Urothelium cell line (cell line): ENCODE measurements at regions not wholly inside any gene's neighbourhood (a gene's known extent, or its start where the extent isn't known, plus 50 kb on each side); places are given as distances from the start of the nearest gene placed in this dataset.

ENCODE experiments used
- DNase-seq: peaks from one replicate; pipeline ENCODE4 v3.0.0; 2011; ENCODE audit warnings: low spot score, mixed read lengths
- FAIRE-seq: peaks from 2 replicates; lab custom pipeline; 2011; peaks lifted over from hg19 to GRCh38; lab: Jason Lieb, UNC

DNA sequence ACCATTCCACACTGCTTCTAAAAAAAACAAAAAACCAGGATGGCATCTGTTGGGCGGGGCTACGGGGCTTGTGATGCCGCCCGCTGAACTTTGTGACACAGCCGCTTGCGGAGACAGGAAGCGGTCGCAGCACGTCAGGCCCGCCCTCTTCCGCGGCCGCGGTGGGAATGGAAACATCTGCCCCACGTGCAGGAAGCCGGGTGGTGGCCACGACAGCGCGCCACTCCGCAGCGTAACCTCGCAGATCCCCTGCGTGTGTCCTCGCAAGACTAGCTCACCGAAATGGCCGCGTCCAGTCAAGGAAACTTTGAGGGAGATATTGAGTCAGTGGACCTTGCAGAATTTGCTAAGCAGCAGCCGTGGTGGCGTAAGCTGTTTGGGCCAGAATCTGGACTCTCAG, 168.5 kb downstream of the SUCLG1 start:
- no peak for FAIRE-seq

GRCh38 chr2:84288293-84288692, 170.8 kb downstream of the SUCLG1 start:
- FAIRE-seq (no peak), DNase-seq (no peak)

More for the DNA sequence above, 168.5 kb downstream of the SUCLG1 start:
- DNase-seq: no peak

DNA sequence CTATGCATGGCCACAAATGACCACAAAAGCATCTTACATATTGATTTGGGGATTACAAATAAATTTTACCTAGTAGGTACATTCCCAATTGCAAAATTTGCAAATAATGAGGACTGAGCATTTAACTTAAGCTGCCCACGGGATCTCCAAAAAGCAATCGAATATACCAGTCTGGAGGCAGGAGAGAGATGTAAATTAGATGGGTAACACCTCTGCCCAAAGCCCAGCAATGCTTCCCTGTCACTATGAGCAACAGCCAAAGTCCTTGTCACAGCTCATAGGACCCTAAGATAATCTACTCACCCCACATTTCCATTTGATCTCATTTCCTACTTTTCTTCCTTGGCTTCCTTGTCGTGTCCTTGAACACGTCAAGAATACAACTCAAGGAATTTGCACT, 172.2 kb downstream of the SUCLG1 start:
- no peak for DNase-seq
- FAIRE-seq: no peak

DNA sequence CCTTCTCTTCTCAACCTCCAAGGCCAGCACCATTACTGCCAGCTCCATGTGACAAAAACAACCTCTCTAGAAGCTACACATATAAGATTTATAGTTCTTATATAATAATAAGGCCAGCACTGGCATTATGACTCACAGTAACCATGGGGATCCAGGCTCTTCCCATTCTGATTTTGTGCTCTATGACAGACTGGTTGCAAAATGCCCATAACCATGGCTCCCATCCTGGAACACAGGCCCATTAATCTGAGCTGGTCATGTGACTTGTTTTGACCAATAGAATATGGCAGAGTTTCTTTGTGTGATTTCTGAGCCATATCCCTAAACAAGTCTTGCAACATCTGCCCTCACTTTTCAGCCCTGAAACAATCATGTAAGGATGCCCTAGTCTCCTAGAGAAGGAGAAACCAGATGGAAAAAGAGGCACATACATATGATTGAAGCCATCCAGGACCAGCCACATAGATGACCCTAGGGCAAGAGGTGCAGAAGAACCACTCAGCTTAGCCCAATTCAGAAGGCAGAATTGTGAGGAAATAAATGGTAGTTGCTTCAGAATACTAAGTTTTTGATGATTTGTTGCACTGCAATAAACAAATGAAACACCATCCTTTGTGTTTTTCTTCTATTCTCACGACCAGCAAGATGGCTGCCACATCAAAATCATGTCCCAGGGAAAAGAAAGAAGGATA, 173.9 kb downstream of the SUCLG1 start:
- DNase-seq (no peak), FAIRE-seq (no peak)

GRCh38 chr2:84283506-84283905, 175.6 kb downstream of the SUCLG1 start:
- FAIRE-seq (no peak), DNase-seq (no peak)

GRCh38 chr2:84281510-84281909, 177.6 kb downstream of the SUCLG1 start:
- DNase-seq (no peak), FAIRE-seq (no peak)

GRCh38 chr2:84280873-84281272, 178.2 kb downstream of the SUCLG1 start:
- DNase-seq: no peak
- no peak for FAIRE-seq

DNA sequence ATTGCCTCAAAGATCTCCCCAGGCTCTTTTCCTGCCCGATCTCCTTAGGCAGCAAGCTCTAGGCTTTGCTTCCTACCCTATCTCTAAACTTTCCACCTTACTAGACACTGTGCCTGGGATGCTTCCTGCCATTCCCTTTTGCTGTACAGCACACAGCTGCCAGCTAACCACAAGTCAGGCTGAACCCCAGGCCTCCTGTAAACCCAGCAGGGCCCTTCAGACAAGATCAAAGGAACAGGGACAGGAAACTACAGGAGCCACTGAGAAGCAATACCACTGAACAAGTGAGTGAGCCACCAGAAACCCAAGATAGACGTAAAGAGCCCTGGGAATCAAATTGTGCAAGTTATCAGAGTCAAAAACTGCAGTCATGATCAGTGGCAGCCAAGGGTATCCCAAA, 180.7 kb downstream of the SUCLG1 start:
- FAIRE-seq (no peak), DNase-seq (no peak)

DNA sequence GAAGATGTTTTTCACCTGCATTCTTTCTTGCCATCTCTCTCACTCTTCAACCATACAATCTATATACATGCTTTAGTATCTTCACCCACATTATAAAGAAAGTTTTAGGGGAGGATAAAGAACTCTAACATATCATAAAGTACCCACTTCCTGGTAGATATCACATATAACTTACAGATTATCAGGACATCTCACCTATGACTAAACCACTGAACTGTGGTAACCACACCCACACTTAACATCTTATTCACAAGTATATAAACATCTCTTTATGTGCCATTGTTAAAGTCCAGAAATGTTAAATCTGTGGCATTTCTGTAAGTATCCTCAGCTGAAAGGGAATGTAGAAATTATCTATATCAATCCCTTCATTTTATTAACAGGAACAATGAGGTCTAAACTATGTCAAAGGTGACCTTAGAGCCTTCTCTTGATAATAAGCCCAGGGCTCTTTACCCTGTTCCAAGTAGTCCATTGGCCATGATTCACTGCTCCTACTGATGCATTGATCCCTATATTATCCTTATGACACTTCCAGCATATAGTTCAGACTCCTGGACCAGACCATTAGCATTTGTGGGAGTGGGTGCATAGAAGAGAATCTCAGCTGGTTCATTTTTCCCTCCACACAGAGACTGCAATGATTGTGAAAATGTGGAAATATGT, 182.4 kb downstream of the SUCLG1 start:
- no peak for FAIRE-seq
- no peak for DNase-seq

- no peak for FAIRE-seq
- DNase-seq: no peak
These were observed 185.7 kb downstream of the SUCLG1 start for GRCh38 chr2:84273406-84273805.

DNA sequence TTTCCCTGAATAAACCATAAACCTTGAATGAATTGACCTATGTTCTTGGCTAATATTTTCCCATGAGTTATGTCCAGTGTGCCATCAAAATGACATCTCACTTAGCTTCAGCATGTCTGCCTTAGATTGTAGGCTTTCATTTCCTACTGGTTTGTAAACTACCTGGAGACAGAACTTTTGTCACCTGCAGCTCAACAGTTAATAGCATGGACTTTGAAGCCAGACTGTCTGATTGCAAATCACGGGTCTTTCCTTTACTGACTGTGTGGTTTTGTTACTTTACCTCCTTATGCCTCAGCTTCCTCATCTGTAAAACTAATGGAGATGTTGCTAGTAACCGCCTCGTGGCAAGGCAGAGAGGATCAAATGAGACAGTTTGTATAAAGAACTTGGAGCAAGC, 187.1 kb downstream of the SUCLG1 start:
- FAIRE-seq (no peak), DNase-seq (no peak)

DNA sequence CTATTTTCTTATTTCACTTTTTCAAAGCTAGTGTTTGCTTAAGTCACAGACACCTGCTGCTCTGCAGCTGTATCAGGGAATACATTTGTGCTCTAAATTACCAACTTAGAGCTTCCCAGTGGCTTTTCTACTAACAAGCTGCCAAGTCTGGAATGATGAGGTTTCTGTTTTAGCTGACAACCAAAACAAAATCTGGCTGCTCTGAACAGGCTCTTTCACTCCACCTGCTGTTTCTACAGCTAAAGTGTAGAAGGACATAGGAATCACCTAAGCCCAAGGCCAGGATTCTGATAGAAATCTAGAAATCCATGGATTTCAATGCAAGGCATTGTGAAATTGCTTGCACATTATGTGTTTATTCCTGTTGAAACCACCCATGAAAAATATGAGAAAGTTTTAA, 201.2 kb downstream of the SUCLG1 start:
- FAIRE-seq (no peak), DNase-seq (peak; percentile 14)

DNA sequence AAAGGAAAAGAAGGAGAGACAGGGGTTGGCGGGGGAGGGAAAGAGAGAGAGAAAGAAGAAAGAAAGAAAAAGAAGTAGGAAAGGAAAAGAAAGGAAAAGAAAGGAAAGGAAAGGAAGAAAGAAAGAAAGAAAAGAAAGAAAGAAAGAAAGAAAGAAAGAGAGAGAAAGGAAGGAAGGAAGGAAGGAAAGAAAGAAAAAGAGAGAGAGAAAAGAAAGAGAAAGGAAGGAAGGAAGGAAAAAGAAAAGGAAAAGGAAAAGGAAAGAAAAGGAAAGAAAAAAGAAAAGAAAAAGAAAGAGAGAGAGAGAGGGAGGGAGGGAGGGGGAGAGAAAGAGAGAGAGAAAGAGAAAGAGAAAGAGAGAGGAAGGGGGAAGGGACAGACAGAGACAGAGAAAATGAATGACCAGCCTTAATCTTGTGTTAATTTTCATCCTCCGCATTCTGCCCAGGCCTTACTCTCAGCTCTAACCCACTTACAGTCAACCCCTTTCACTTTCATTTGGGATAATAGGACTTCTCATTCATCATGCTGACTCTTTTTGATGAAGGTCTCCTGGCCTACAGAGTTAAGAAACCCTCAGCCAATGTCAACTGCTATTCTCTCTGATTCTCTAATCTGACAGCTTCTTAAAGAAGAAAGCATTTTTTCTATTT, 207.3 kb downstream of the SUCLG1 start:
- no peak for DNase-seq

DNA sequence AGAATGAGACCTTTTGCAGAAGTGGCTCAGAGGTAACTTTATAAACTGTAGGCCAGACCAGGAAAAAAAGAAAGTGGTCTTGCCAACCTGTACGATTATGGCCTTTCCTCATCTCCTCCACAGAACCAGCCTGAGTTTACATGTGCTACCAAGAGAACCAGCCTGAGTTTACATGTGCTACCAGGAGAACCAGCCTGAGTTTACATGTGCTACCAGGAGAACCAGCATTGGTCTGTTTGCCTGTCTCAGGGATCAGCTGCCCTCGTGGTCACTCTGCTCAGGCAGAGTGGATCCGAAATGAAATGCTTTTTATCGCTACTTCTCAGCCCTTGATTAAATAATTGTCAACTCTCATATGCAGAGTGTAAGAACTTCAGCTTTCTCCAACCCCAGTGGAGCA, 209.9 kb downstream of the SUCLG1 start:
- FAIRE-seq: no peak
- no peak for DNase-seq

More for the DNA sequence above, 207.3 kb downstream of the SUCLG1 start:
- FAIRE-seq: no peak

- peak; percentile 23 for DNase-seq
- no peak for FAIRE-seq
These were observed 211.5 kb downstream of the SUCLG1 start for GRCh38 chr2:84247532-84247931.

DNA sequence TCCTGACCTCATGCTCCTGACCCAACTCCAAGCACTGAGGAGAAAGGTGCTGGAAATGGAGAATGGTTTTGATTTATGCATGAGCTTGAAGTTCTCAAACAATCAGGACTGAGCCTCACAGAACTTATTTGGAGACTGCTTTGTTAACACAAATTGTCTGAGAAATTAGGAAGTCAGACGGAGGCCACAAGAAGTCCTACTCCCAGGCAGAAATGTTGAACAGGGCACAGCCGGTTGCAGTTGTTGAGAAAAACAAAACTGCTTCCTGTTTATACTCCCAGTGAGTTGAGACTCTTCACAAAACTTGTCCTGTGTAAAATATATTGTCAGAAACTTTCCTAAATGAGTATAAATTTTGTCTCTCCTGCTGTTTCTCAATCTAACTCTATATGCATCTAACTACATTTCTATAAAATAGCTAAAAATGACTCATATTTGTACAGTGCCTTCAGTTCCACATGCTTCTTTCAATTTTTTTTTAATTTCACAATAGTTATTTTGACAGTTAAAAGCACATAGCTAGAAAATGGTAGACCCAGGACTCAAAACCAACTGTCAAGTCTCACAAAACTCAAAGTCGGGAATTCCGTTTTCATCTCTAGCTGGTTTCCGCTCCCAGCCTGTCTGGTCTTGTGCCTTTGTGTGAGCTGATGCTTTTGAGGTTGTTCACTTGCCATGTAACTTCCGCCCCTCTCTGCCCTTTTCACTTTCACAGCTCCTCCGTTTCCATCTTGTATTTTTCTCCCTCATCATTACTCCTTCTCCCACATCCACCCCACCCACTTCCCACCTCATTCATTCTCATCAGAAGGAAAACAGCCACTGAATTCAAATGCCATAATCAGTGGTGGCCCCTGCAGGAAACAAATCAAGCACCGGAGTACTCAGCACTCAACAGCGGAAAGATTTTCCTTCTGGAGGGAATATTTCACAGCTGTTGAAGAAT, 215.0 kb downstream of the SUCLG1 start:
- DNase-seq (no peak), FAIRE-seq (no peak)

DNA sequence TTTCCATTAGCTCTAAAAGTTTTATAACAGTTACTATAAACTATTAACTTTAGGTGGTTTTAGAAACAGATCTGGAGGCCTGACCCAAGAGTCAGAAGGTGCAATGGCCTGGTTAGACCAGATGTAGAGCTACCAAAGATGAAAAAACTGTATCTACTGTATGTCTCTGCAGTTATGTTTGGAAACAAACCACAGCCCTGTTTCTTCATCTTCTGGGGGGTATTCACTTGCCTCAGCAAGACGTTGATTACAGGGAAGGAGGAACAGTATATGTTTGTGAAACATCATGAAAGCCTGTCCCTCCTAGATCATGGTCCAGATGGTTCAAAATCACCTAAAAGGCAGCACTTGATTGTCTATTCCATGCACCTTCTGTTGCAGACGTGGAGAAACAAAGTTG, 220.2 kb downstream of the SUCLG1 start:
- DNase-seq (no peak), FAIRE-seq (no peak)

GRCh38 chr2:84236288-84236687, 222.8 kb downstream of the SUCLG1 start:
- FAIRE-seq (no peak), DNase-seq (no peak)

- no peak for FAIRE-seq
- no peak for DNase-seq
These were observed 225.0 kb downstream of the SUCLG1 start for GRCh38 chr2:84234103-84234502.

DNA sequence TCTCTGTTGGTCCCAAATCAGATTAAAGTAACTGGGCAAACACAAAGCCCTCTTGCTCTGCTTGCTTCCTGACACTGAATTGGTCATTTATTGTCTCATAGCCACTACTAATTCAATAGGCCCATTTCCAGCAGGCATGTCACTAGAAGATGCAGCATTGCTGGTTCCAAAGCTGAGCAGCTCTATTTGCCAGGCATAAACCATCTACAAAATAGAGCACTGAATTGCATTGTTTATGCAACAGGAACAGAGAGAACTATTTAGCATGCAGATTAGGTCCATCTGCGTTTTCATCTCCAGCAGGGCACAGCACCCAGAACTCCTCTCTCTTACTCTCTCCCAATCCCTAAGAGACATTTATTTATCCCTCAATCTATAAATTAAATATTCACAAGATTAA, 227.6 kb downstream of the SUCLG1 start:
- FAIRE-seq: no peak
- DNase-seq: no peak

GRCh38 chr2:84224121-84224520, 235.0 kb downstream of the SUCLG1 start:
- DNase-seq: no peak
- FAIRE-seq: no peak
